GM21723 (cell line): ENCODE measurements at regions not wholly inside any gene's neighbourhood (a gene's known extent, or its start where the extent isn't known, plus 50 kb on each side); places are given as distances from the start of the nearest gene placed in this dataset.
"Not testable (repeated sequence)": the region's sequence is repeated elsewhere in the genome, so short reads cannot be mapped to it uniquely, and the experiment has no call there.

ENCODE experiments used
- ATAC-seq: cut with Tn5 transposase; IDR thresholded peaks from one replicate; pipeline ENCODE4 v1.9.1; 2021; ENCODE audit warnings: mild to moderate bottlenecking, moderate library complexity; ENCODE audit not compliant: unreplicated experiment

DNA sequence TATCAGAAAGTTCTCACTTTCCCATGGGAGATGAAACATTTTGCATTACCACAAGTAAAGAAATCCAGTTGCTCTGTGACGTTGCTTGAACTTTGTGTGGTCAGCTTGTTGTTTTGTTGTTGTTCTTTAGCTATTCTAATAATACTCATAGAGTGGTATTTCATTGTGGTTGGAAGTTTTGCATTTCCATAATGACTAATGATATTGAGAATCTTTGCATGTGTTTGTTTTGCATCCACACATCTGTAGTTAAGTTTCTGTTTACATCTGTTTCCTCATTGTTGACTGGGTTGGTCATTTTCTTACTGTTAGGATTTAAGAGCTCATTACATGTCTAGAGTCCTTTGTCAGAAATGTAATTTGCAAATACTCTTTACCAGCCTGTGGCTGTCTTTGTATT lies 133.2 kb upstream of the LRRC61 start:
- ATAC-seq = peak; percentile 96

DNA sequence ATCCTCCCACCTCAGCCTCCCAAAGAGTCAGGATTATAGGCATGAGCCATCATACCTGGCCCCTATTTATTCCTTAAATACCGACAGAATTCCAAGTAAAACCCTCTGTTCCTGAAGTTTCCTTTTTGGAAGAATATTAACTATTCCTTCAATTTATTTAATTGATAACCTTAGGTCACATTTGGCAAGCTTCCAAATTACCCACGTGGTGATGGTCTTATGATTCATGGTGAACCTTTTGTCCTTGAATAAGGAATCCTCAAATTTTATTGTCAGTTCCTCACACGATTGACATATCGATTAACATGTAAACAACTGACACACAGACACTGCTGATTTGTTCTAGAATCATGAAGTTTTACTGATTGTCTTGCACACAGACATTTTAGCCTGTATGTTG lies 130.6 kb upstream of the LRRC61 start:
- not testable (repeated sequence) for ATAC-seq

DNA sequence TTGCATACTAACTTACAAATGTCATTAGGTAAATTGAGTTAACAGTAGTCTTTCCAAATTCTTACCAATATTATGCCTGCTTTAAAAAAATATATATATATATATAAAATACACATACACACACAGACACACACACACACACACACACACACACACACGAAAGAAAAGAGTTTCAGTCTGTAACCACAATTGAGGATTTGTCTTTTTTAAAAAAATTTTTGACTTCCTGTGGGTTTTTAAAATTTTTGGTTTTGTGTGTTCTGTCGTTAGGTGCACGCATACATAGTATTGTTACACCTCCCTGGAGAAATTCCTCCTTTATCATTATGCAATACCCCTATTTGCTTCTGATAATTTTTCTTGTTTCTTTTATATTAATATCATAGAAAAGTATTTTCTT lies 129.3 kb upstream of the LRRC61 start:
- not testable (repeated sequence) for ATAC-seq
